EL (cell line): ENCODE measurements at regions not wholly inside any gene's neighbourhood (a gene's known extent, or its start where the extent isn't known, plus 50 kb on each side); places are given as distances from the start of the nearest gene placed in this dataset.

ENCODE experiments used
- DNase-seq: peaks from one replicate; pipeline ENCODE4 v3.0.0-alpha.2; 2016

- DNase-seq, result no peak
These were observed 55.0 kb downstream of the SOX4 start for GRCh38 chr6:21648475-21649050.

GRCh38 chr6:21653323-21653722 lies 59.8 kb downstream of the SOX4 start:
- no peak for DNase-seq

GRCh38 chr6:21653905-21654304 lies 60.4 kb downstream of the SOX4 start:
- DNase-seq, result no peak

GRCh38 chr6:21654361-21654760 lies 60.8 kb downstream of the SOX4 start:
- no peak for DNase-seq

- DNase-seq, result no peak
These were observed 70.4 kb downstream of the SOX4 start for GRCh38 chr6:21663966-21664313.

GRCh38 chr6:21664314-21665109 lies 71.0 kb downstream of the SOX4 start:
- DNase-seq, result peak; percentile 37

GRCh38 chr6:21665110-21665391 lies 71.5 kb downstream of the SOX4 start:
- no peak for DNase-seq

GRCh38 chr6:21665392-21666200 lies 72.0 kb downstream of the SOX4 start:
- no peak for DNase-seq

- no peak for DNase-seq
These were observed 72.7 kb downstream of the SOX4 start for GRCh38 chr6:21666201-21666691.

- no peak for DNase-seq
These were observed 73.5 kb downstream of the SOX4 start for GRCh38 chr6:21666853-21667681.

- DNase-seq, result no peak
These were observed 75.2 kb downstream of the SOX4 start for GRCh38 chr6:21668795-21669194.

GRCh38 chr6:21676769-21677168 lies 83.2 kb downstream of the SOX4 start:
- no peak for DNase-seq

- DNase-seq, result peak; percentile 71
These were observed 85.4 kb downstream of the SOX4 start for GRCh38 chr6:21678990-21679389.

- peak; percentile 70 for DNase-seq
These were observed 86.3 kb downstream of the SOX4 start for GRCh38 chr6:21679761-21680265.

- no peak for DNase-seq
These were observed 87.1 kb downstream of the SOX4 start for GRCh38 chr6:21680611-21681010.

- DNase-seq, result no peak
These were observed 96.9 kb downstream of the SOX4 start for GRCh38 chr6:21690489-21690888.

- DNase-seq, result no peak
These were observed 98.3 kb downstream of the SOX4 start for GRCh38 chr6:21691685-21692346.

GRCh38 chr6:21692721-21693120 lies 99.2 kb downstream of the SOX4 start:
- no peak for DNase-seq

- DNase-seq, result no peak
These were observed 100.6 kb downstream of the SOX4 start for GRCh38 chr6:21694168-21694567.

- no peak for DNase-seq
These were observed 114.2 kb downstream of the SOX4 start for GRCh38 chr6:21707524-21708319.

GRCh38 chr6:21708320-21708580 lies 114.7 kb downstream of the SOX4 start:
- DNase-seq, result no peak

- no peak for DNase-seq
These were observed 116.7 kb downstream of the SOX4 start for GRCh38 chr6:21710216-21710615.
